ENCODE measurements at regions not wholly inside any gene's neighbourhood (a gene's known extent, or its start where the extent isn't known, plus 50 kb on each side); places are given as distances from the start of the nearest gene placed in this dataset.

- TF ChIP-seq ESRRA (IDR thresholded peaks at IDR 0.05; ENCODE audit: borderline replicate concordance, low read length) = no peak
- no peak for TF ChIP-seq POLR2A (IDR thresholded peaks at IDR 0.05; ENCODE audit: low read length)
- no peak for TF ChIP-seq CTCF (IDR thresholded peaks at IDR 0.05)
- TF ChIP-seq SMC3 (IDR thresholded peaks at IDR 0.05) = no peak
- TF ChIP-seq RFX5 (IDR thresholded peaks at IDR 0.05) = no peak
- TF ChIP-seq EHMT2 (IDR thresholded peaks at IDR 0.05; ENCODE audit: low read depth) = no peak
- no peak for TF ChIP-seq ZFP36 (IDR thresholded peaks at IDR 0.05; ENCODE audit: borderline replicate concordance, partially characterized antibody)
- TF ChIP-seq E2F6 (IDR thresholded peaks at IDR 0.05; ENCODE audit: borderline replicate concordance, low read depth) = no peak
- TF ChIP-seq, protein P1, sequence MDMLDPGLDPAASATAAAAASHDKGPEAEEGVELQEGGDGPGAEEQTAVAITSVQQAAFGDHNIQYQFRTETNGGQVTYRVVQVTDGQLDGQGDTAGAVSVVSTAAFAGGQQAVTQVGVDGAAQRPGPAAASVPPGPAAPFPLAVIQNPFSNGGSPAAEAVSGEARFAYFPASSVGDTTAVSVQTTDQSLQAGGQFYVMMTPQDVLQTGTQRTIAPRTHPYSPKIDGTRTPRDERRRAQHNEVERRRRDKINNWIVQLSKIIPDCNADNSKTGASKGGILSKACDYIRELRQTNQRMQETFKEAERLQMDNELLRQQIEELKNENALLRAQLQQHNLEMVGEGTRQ (IDR thresholded peaks at IDR 0.05) = no peak
- no peak for TF ChIP-seq RCOR1 (IDR thresholded peaks at IDR 0.05; ENCODE audit: low read depth, low read length)
- TF ChIP-seq FOSB (CRISPR knock-in tag; IDR thresholded peaks at IDR 0.05) = no peak
- no peak for TF ChIP-seq CEBPB (IDR thresholded peaks at IDR 0.05)
- TF ChIP-seq ZNF302 (CRISPR knock-in tag; IDR thresholded peaks at IDR 0.05) = no peak
- no peak for TF ChIP-seq MAZ (IDR thresholded peaks at IDR 0.05; ENCODE audit: borderline replicate concordance, low read depth, low read length)
Measured at GRCh38 chr16:60675022-60675421, 1361.2 kb downstream of the CDH8 start.
